Lower leg skin (tissue), 3 donors: ENCODE measurements at regions not wholly inside any gene's neighbourhood (a gene's known extent, or its start where the extent isn't known, plus 50 kb on each side); places are given as distances from the start of the nearest gene placed in this dataset.

Experiments
- CTCF ChIP-seq, 3 donors: fragments of 450-650 bp; IDR thresholded peaks; one replicate each; pipeline ENCODE4 v1.5.1; 2016; ENCODE audit warnings: antibody characterized with exemption in 3 of 3, mild to moderate bottlenecking in 3 of 3, moderate library complexity in 2 of 3
- POLR2A ChIP-seq, 2 donors: fragments of 450-650 bp; IDR thresholded peaks; one replicate each; pipeline ENCODE4 v1.6.1; 2016 to 2017; ENCODE audit warnings: antibody characterized with exemption in 2 of 2, mild to moderate bottlenecking in 1 of 2, moderate library complexity in 1 of 2

- TF ChIP-seq POLR2A (IDR thresholded peaks at IDR 0.05) = no peak
- no peak for TF ChIP-seq CTCF (IDR thresholded peaks at IDR 0.05)
Measured at GRCh38 chr10:10156917-10157600, 860.6 kb upstream of the CELF2 start.
